ENCODE measurements at regions not wholly inside any gene's neighbourhood (a gene's known extent, or its start where the extent isn't known, plus 50 kb on each side); places are given as distances from the start of the nearest gene placed in this dataset.

GRCh38 chr19:31834070-31834469, 484.8 kb upstream of the TSHZ3 start:
- intact Hi-C loops (cut with micrococcal nuclease) = no loop called here
- TF ChIP-seq, protein P1, sequence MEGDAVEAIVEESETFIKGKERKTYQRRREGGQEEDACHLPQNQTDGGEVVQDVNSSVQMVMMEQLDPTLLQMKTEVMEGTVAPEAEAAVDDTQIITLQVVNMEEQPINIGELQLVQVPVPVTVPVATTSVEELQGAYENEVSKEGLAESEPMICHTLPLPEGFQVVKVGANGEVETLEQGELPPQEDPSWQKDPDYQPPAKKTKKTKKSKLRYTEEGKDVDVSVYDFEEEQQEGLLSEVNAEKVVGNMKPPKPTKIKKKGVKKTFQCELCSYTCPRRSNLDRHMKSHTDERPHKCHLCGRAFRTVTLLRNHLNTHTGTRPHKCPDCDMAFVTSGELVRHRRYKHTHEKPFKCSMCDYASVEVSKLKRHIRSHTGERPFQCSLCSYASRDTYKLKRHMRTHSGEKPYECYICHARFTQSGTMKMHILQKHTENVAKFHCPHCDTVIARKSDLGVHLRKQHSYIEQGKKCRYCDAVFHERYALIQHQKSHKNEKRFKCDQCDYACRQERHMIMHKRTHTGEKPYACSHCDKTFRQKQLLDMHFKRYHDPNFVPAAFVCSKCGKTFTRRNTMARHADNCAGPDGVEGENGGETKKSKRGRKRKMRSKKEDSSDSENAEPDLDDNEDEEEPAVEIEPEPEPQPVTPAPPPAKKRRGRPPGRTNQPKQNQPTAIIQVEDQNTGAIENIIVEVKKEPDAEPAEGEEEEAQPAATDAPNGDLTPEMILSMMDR (IDR thresholded peaks at IDR 0.05; ENCODE audit: unreplicated experiment) = no peak
- Mint-ChIP-seq H3K36me3 (ENCODE audit: insufficient read depth, unreplicated experiment) (no peaks in the 10 kb centered on the region), H3K4me3 (ENCODE audit: unreplicated experiment) (no peak overlapping the region), H3K27ac (ENCODE audit: low read depth, unreplicated experiment) (no peak overlapping the region), H3K27me3 (ENCODE audit: insufficient read depth, unreplicated experiment) (no peaks in the 10 kb centered on the region), H3K4me1 (ENCODE audit: insufficient read depth, unreplicated experiment) (no peaks in the 10 kb centered on the region), H3K9me3 (ENCODE audit: unreplicated experiment) (peaks cover 52% of the 10 kb centered on the region)
- ChIA-PET CTCF (no interaction called here), POLR2A (no interaction called here)
- DNase-seq (ENCODE audit: unreplicated experiment) = no peak
- BruUV-seq (replicated peaks) = no TSS peak

- Mint-ChIP-seq H3K9me3 (ENCODE audit: unreplicated experiment) (peaks cover 43% of the 10 kb centered on the region), H3K4me1 (ENCODE audit: insufficient read depth, unreplicated experiment) (no peaks in the 10 kb centered on the region), H3K27me3 (ENCODE audit: insufficient read depth, unreplicated experiment) (no peaks in the 10 kb centered on the region), H3K36me3 (ENCODE audit: insufficient read depth, unreplicated experiment) (no peaks in the 10 kb centered on the region), H3K4me3 (ENCODE audit: unreplicated experiment) (no peak overlapping the region), H3K27ac (ENCODE audit: low read depth, unreplicated experiment) (no peak overlapping the region)
- intact Hi-C loops (cut with micrococcal nuclease) = no loop called here
- ChIA-PET CTCF (interaction anchor here (0.6 to 0.7 kb wide), 2 partner anchors 26 to 1189 kb away, joined by 3 to 5 read pairs; no protein-coding TSS in a partner anchor), POLR2A (no interaction called here)
- no peak for DNase-seq (ENCODE audit: unreplicated experiment)
- BruUV-seq (replicated peaks) = no TSS peak
- TF ChIP-seq, protein P1 (IDR thresholded peaks at IDR 0.05; ENCODE audit: unreplicated experiment) = no peak
Measured at GRCh38 chr19:31838163-31838815, 489.1 kb upstream of the TSHZ3 start.

DNA sequence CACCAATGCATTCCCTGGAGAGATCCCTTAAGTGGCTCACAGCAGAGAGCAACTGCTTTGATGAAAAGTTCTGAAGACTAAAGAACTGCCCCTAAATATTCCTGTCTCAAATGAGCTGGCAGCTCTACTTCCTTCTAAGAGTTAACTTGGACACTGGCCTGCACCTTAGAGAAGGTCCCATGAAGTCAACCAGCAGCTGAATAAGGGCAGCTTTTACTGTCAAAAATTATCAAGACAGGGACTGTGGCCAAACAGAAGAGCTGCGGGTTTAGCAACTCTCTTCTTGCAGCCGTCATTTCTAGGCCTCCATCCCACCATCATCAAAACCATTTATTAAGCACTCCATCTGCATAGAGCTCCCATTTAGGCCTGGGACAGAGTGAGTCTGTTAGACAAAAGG, 491.1 kb upstream of the TSHZ3 start:
- H3K4me1 Mint-ChIP-seq (ENCODE audit: insufficient read depth, unreplicated experiment) = no peaks in the 10 kb centered on the region
- no TSS peak for BruUV-seq (replicated peaks)
- H3K36me3 Mint-ChIP-seq (ENCODE audit: insufficient read depth, unreplicated experiment) = no peaks in the 10 kb centered on the region
- no peak overlapping the region for H3K27ac Mint-ChIP-seq (ENCODE audit: low read depth, unreplicated experiment)
- TF ChIP-seq, protein P1 (IDR thresholded peaks at IDR 0.05; ENCODE audit: unreplicated experiment) = no peak
- intact Hi-C loops (cut with micrococcal nuclease) = no loop called here
- POLR2A ChIA-PET = no interaction called here
- DNase-seq (ENCODE audit: unreplicated experiment) = no peak
- no peak overlapping the region for H3K4me3 Mint-ChIP-seq (ENCODE audit: unreplicated experiment)
- CTCF ChIA-PET = interaction anchor here (0.6 kb wide), 2 partner anchors 169 to 591 kb away, joined by 3 to 6 read pairs; no protein-coding TSS in a partner anchor
- H3K27me3 Mint-ChIP-seq (ENCODE audit: insufficient read depth, unreplicated experiment) = no peaks in the 10 kb centered on the region
- peaks cover 42% of the 10 kb centered on the region for H3K9me3 Mint-ChIP-seq (ENCODE audit: unreplicated experiment)

DNA sequence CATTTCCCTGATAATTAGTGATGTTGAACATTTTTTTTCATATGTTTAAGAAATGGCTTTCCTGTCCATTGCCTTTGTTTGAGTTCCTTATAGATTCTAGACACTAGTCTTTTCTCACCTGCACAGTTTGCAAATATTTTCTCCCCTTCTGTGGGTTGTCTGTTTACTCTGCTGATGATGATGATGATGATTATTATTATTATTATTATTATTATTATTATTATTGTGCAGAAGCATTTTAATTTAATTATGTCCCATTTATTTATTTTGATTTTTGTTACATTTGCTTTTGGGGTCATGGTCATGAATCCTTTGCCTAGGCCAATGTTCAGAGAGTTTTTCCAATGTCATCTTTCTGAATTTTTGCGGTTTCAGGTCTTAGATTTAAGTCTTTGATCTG, 492.5 kb upstream of the TSHZ3 start:
- Mint-ChIP-seq H3K36me3 (ENCODE audit: insufficient read depth, unreplicated experiment) (no peaks in the 10 kb centered on the region), H3K4me1 (ENCODE audit: insufficient read depth, unreplicated experiment) (no peaks in the 10 kb centered on the region), H3K27ac (ENCODE audit: low read depth, unreplicated experiment) (no peak overlapping the region), H3K27me3 (ENCODE audit: insufficient read depth, unreplicated experiment) (no peaks in the 10 kb centered on the region), H3K4me3 (ENCODE audit: unreplicated experiment) (no peak overlapping the region), H3K9me3 (ENCODE audit: unreplicated experiment) (peaks cover 40% of the 10 kb centered on the region)
- ChIA-PET CTCF (no interaction called here), POLR2A (no interaction called here)
- TF ChIP-seq, protein P1 (IDR thresholded peaks at IDR 0.05; ENCODE audit: unreplicated experiment) = no peak
- DNase-seq (ENCODE audit: unreplicated experiment) = no peak
- BruUV-seq (replicated peaks) = no TSS peak
- intact Hi-C loops (cut with micrococcal nuclease) = no loop called here
